D721Med (cell line): ENCODE measurements at regions not wholly inside any gene's neighbourhood (a gene's known extent, or its start where the extent isn't known, plus 50 kb on each side); places are given as distances from the start of the nearest gene placed in this dataset.

Experiments used
- DNase-seq: peaks from one replicate; pipeline ENCODE4 v3.0.0; 2011; ENCODE audit warnings: low spot score; ENCODE audit not compliant: insufficient read length
- FAIRE-seq: peaks from 2 replicates; lab custom pipeline; 2011; peaks lifted over from hg19 to GRCh38; lab: Jason Lieb, UNC
- TF ChIP-seq, protein P1 (sequence below): IDR thresholded peaks from 2 replicates; pipeline ENCODE4 v1.5.1; 2012; ENCODE audit warnings: mild to moderate bottlenecking, control low read depth; ENCODE audit not compliant: insufficient read depth; ENCODE audit errors: missing control alignments

- FAIRE-seq (no peak), DNase-seq (no peak)
- TF ChIP-seq, protein P1, sequence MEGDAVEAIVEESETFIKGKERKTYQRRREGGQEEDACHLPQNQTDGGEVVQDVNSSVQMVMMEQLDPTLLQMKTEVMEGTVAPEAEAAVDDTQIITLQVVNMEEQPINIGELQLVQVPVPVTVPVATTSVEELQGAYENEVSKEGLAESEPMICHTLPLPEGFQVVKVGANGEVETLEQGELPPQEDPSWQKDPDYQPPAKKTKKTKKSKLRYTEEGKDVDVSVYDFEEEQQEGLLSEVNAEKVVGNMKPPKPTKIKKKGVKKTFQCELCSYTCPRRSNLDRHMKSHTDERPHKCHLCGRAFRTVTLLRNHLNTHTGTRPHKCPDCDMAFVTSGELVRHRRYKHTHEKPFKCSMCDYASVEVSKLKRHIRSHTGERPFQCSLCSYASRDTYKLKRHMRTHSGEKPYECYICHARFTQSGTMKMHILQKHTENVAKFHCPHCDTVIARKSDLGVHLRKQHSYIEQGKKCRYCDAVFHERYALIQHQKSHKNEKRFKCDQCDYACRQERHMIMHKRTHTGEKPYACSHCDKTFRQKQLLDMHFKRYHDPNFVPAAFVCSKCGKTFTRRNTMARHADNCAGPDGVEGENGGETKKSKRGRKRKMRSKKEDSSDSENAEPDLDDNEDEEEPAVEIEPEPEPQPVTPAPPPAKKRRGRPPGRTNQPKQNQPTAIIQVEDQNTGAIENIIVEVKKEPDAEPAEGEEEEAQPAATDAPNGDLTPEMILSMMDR, result no peak
Measured at GRCh38 chr6:85961125-85961524, 318.4 kb upstream of the SYNCRIP start.

GRCh38 chr6:85948481-85948880 lies 305.8 kb upstream of the SYNCRIP start:
- FAIRE-seq, result no peak
- no peak for DNase-seq
- TF ChIP-seq, protein P1, result no peak

- no peak for DNase-seq
- TF ChIP-seq, protein P1, result no peak
- FAIRE-seq, result no peak
Measured at GRCh38 chr6:85945459-85946185, 302.9 kb upstream of the SYNCRIP start.

GRCh38 chr6:85944776-85945175 lies 302.1 kb upstream of the SYNCRIP start:
- TF ChIP-seq, protein P1, result no peak
- FAIRE-seq (no peak), DNase-seq (no peak)

DNA sequence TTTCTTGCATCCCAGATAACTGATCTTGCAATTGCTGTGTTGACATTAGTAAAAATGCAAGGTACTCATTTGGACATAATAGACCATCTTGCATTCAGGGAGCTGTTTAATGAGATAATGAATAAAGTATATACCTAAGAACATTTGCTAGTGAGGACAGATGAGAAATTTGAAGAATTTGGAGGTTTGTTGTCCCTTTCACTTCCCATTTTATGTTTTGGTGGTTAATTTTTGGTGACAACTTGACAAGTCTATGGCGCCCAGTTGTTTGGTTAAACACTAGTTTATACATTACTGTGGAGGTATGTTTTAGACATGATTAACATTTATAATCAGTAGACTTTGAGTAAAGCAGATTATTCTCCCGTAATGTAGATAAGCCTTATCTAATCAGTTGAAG lies 300.2 kb upstream of the SYNCRIP start:
- no peak for FAIRE-seq
- TF ChIP-seq, protein P1, result no peak
- no peak for DNase-seq

DNA sequence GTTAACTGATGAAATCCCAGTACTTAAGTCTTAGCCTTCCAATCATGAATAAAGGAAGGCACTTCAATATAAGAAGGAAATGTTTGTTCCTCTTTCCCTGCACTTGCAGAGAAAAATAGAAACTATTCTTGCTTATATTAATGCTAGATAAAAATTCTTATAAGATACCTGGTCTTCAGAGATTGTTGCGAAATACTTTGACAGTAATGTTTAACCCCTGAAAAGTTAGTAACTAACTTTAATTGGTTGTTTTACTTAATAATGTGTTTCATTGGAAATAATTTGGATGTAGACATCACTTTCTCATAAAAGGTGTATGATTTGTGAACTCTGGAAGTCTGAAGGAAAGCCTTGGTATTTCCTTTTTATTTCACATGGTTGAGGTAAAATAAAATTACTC lies 294.2 kb upstream of the SYNCRIP start:
- no peak for DNase-seq
- no peak for FAIRE-seq
- TF ChIP-seq, protein P1, result no peak

GRCh38 chr6:85923013-85923430 lies 280.3 kb upstream of the SYNCRIP start:
- peak; percentile 73 for FAIRE-seq
- TF ChIP-seq, protein P1, result peak; percentile 76
- no peak for DNase-seq
